ENCODE measurements at regions not wholly inside any gene's neighbourhood (a gene's known extent, or its start where the extent isn't known, plus 50 kb on each side); places are given as distances from the start of the nearest gene placed in this dataset.
A peak's percentile ranks its signal among the peaks of the same experiment; 100 is the strongest.
"Not testable (repeated sequence)": the region's sequence is repeated elsewhere in the genome, so short reads cannot be mapped to it uniquely, and the experiment has no call there.

DNA sequence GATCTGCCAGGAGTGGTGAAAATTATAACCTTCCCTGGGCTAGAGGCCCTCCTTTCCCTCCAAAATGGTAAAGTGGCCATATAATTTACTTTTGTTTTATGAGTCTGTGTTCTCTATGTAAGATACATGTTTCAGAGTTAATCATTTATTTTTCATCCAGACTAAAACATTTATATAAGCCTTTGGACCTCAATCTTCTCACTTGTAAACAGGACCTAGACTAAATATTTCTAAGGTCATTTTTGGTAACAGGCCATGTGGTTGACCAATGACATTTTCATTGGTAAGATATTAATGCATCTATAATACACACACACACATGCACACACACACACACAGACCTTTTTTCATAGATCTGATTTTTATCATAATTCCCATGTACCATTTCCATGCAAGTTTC lies 79.7 kb upstream of the KCTD1 start:
- ATAC-seq (ENCODE audit: insufficient read depth, low FRiP score) (no peak), DNase-seq (no peak)
- Histone ChIP-seq H3K4me1 (ENCODE audit: control insufficient read depth in 5 of 5, insufficient read depth in 5 of 5, low read length in 5 of 5) (peaks cover 0 to 5% (median 0%) of the 10 kb centered on the region in 5 donors), H3K27ac (ENCODE audit: low read depth in 1 of 2, low read length in 1 of 2) (no peak overlapping the region), H3K36me3 (ENCODE audit: control insufficient read depth in 4 of 4, insufficient read depth in 4 of 4, low read length in 4 of 4) (no peaks in the 10 kb centered on the region), H3K9me3 (ENCODE audit: control insufficient read depth in 4 of 4, insufficient read depth in 3 of 4, low read length in 3 of 4) (peaks cover 0 to 10% (median 3%) of the 10 kb centered on the region in 4 donors), H3K9ac (ENCODE audit: insufficient read depth in 1 of 2, low read length in 2 of 2) (no peak overlapping the region), H3K4me3 (no peak overlapping the region), H3K27me3 (ENCODE audit: control insufficient read depth in 3 of 3, insufficient read depth in 3 of 3, low read length in 2 of 3) (no peaks in the 10 kb centered on the region)
- no peak for TF ChIP-seq CTCF (IDR thresholded peaks at IDR 0.05; ENCODE audit: control extremely low read depth, extremely low read depth)

- Histone ChIP-seq H3K27me3 (ENCODE audit: control insufficient read depth in 3 of 3, insufficient read depth in 3 of 3, low read length in 2 of 3) (no peaks in the 10 kb centered on the region), H3K9me3 (ENCODE audit: control insufficient read depth in 4 of 4, insufficient read depth in 3 of 4, low read length in 3 of 4) (peaks cover 0 to 10% (median 3%) of the 10 kb centered on the region in 4 donors), H3K9ac (ENCODE audit: insufficient read depth in 1 of 2, low read length in 2 of 2) (no peak overlapping the region), H3K36me3 (ENCODE audit: control insufficient read depth in 4 of 4, insufficient read depth in 4 of 4, low read length in 4 of 4) (no peaks in the 10 kb centered on the region), H3K4me3 (no peak overlapping the region), H3K4me1 (ENCODE audit: control insufficient read depth in 5 of 5, insufficient read depth in 5 of 5, low read length in 5 of 5) (no peaks in the 10 kb centered on the region), H3K27ac (ENCODE audit: low read depth in 1 of 2, low read length in 1 of 2) (no peak overlapping the region)
- TF ChIP-seq CTCF (IDR thresholded peaks at IDR 0.05; ENCODE audit: control extremely low read depth, extremely low read depth), result no peak
- DNase-seq (no peak), ATAC-seq (ENCODE audit: insufficient read depth, low FRiP score) (no peak)
- 94 to 97% methylated on average over 4 of the region's 4 CpGs for WGBS, 2 donors
These were observed 76.1 kb upstream of the KCTD1 start for GRCh38 chr18:26624443-26624842.

GRCh38 chr18:26623314-26623713 lies 75.0 kb upstream of the KCTD1 start:
- H3K4me3 ChIP-seq; H3K9me3 ChIP-seq (ENCODE audit: control insufficient read depth in 4 of 4, insufficient read depth in 3 of 4, low read length in 3 of 4); H3K27me3 ChIP-seq (ENCODE audit: control insufficient read depth in 3 of 3, insufficient read depth in 3 of 3, low read length in 2 of 3): not testable (repeated sequence)

DNA sequence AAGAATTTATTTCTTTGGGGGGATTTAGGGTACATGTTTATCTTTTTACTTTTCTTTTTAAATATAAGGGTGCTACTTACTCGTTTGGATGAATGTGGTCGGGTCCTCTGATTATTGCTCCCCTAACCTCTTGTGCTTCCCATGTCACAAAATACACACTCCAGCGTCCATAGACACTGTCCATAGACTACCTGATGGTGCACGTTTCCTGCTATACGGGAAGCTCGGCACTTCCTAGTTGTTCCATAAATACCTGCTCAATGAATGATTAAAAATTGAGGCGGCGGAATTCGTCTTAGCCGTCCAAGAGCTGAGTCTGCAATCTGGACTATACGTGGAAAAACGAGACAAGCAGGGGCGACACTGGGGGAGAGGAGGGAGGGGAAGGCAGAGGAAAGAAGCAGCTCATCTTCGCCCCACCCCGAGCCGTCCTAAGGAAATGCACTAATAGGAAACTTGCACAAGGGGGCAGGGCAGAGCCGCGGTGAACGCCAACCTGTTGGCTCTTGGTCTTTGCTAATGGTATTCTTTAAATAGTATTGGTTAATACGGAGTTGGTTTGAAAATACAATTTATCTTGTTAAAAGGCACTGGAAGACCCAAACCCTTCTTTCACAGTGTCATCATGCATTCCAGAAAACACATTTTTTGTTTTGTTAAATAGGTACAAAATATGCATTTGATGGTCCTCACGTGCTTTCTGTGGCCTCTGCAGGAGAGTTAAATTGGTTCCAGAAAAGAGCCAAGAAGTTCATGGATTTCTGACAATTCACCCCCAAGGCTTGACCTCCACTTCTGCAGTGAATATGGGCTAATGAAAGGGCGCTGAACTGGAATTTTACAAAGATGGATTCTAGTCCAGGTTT lies 73.0 kb upstream of the KCTD1 start:
- Histone ChIP-seq H3K9me3 (ENCODE audit: control insufficient read depth in 4 of 4, insufficient read depth in 3 of 4, low read length in 3 of 4) (peaks cover 0 to 10% (median 3%) of the 10 kb centered on the region in 4 donors), H3K4me3 (no peak overlapping the region), H3K27me3 (ENCODE audit: control insufficient read depth in 3 of 3, insufficient read depth in 3 of 3, low read length in 2 of 3) (no peaks in the 10 kb centered on the region), H3K9ac (ENCODE audit: insufficient read depth in 1 of 2, low read length in 2 of 2) (no peak overlapping the region), H3K4me1 (ENCODE audit: control insufficient read depth in 5 of 5, insufficient read depth in 5 of 5, low read length in 5 of 5) (no peaks in the 10 kb centered on the region), H3K36me3 (ENCODE audit: control insufficient read depth in 4 of 4, insufficient read depth in 4 of 4, low read length in 4 of 4) (no peaks in the 10 kb centered on the region), H3K27ac (ENCODE audit: low read depth in 1 of 2, low read length in 1 of 2) (no peak overlapping the region)
- peak in 2 of 3 donors; percentile 34 to 39 for DNase-seq
- ATAC-seq (ENCODE audit: insufficient read depth, low FRiP score), result no peak
- 30 to 34% methylated on average over 22 of the region's 22 CpGs for WGBS, 2 donors
- peak; percentile 19 for TF ChIP-seq CTCF (IDR thresholded peaks at IDR 0.05; ENCODE audit: control extremely low read depth, extremely low read depth)

More at GRCh38 chr18:26623314-26623713, 75.0 kb upstream of the KCTD1 start:
- H3K27ac ChIP-seq (ENCODE audit: low read depth in 1 of 2, low read length in 1 of 2); H3K9ac ChIP-seq (ENCODE audit: insufficient read depth in 1 of 2, low read length in 2 of 2); ATAC-seq (ENCODE audit: insufficient read depth, low FRiP score); DNase-seq; H3K36me3 ChIP-seq (ENCODE audit: control insufficient read depth in 4 of 4, insufficient read depth in 4 of 4, low read length in 4 of 4); H3K4me1 ChIP-seq (ENCODE audit: control insufficient read depth in 5 of 5, insufficient read depth in 5 of 5, low read length in 5 of 5): not testable (repeated sequence)
- 96 to 97% methylated on average over 2 of the region's 2 CpGs for WGBS, 2 donors
